GM19351 (cell line): ENCODE measurements at regions not wholly inside any gene's neighbourhood (a gene's known extent, or its start where the extent isn't known, plus 50 kb on each side); places are given as distances from the start of the nearest gene placed in this dataset.
"Not testable (repeated sequence)": the region's sequence is repeated elsewhere in the genome, so short reads cannot be mapped to it uniquely, and the experiment has no call there.

Source experiments
- ATAC-seq: cut with Tn5 transposase; IDR thresholded peaks from one replicate; pipeline ENCODE4 v1.9.1; 2021; ENCODE audit warnings: mild to moderate bottlenecking, moderate library complexity; ENCODE audit not compliant: unreplicated experiment

GRCh38 chr9:89853931-89854330, 249.1 kb downstream of the GADD45G start:
- no peak for ATAC-seq

DNA sequence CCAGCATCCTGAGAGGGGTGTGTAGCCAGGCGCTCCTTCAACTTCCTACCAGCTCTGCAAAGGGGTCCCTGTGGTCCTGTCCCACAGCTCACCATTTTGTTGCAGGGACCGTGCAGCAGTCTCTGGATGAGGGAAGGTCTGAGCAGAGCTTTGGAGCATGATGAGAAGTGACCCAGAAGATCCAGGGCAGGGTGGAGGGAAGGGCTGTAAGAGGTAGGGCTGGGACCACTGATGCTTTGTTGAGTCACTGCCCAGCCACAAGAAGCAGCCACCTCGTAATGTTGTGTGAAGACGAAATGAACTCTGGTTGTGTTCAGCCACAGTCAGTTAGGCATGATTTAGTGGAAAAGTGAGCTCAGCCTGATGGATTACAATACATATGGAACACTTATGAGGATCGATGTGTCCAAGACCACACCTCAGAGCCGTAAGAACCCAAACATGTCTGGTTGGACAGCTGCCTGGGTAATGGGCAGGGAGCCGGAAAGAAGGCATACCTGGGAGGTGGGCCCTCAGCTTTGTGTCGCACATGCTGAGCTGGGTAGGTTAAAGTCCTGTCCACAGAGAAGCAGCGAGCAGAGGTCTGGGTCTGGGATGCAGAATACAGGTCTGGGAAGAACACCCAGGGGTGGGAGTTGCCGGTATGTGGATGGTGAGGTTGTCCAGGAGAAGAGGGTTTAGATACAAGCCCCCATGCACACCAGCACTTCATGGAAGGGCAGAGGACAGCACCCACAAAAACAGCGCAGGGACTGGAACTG, 250.1 kb downstream of the GADD45G start:
- no peak for ATAC-seq

GRCh38 chr9:89856296-89856695, 251.5 kb downstream of the GADD45G start:
- ATAC-seq: not testable (repeated sequence)

GRCh38 chr9:89856950-89857349, 252.1 kb downstream of the GADD45G start:
- ATAC-seq: not testable (repeated sequence)

GRCh38 chr9:89859842-89860241, 255.0 kb downstream of the GADD45G start:
- not testable (repeated sequence) for ATAC-seq

GRCh38 chr9:89861371-89861770, 256.6 kb downstream of the GADD45G start:
- ATAC-seq: not testable (repeated sequence)

DNA sequence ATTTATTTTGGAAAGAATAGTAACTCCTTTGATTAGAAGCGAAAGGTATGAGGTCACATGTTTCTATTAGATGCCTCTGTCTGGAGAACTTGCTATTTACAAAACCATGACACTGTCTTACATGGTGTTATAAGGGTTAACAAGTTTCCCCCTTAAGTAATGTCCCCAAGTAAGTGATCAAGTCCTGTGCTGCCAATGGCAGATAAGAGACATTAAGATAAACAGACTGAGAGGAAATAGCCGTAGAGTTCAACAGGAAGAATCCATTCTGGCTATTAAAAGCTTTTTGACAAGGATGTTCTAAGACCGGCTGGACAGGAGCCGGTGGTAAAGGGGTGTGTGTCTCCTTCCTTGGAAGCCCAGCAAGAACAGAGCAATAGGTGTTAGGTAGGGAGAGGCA, 257.5 kb downstream of the GADD45G start:
- no peak for ATAC-seq

DNA sequence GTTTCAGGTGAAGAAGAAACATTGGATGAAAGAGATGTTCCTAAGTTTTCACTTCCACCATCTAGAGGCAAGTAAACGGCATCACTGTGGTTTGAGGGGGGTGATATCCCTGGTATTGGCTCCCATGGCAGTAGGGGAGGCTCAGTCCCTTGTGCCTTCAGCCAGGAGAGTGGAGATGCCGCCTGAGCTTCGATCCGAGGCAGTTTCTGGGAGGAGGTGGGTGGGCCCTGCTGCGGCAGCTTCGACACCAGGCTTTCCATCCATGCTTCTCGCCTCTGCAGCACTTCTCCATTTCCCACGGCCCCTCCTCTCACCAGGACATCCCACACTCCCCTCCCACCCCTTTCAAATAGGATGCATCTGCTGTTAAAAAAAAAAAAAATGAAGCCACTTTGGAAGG, 258.3 kb downstream of the GADD45G start:
- no peak for ATAC-seq

DNA sequence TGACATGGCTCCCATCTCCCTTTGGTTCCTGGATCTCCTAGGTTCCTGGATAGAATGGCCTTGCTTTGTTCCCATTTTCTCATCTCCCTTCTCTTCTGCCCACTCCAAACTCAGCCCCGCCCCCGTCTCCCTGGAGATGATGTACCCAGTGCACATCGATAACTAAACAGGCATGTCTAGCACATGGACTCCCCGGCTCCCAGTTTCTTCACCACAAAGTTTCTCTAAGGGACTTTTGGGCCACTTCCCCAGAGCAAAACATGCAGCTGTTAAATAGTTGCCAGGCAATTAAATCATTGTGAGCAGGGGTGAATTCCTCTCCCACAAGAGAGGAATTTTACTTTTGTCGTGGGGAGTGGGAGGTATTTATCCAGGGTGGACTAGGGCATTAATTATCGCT, 259.0 kb downstream of the GADD45G start:
- ATAC-seq: no peak

DNA sequence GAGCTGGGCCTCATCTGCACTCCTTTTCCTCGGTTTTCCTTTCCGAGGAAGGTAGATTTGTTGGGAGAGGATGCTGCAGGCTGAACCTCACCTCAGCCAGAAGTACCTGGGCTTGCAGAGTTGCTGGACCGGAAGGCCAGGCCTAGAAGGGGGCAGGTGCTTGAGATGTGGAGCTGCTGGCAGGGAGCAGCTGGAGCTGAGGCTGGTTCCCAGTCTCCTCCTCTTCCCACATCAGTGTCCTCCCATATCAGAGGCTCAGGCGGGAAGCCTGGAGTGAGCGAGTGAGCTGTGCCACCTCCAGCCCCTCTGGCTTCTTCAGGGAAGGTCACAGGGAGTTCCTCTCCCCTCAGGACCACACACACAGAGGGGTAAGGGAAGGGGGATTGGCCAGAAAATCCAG, 259.4 kb downstream of the GADD45G start:
- no peak for ATAC-seq

DNA sequence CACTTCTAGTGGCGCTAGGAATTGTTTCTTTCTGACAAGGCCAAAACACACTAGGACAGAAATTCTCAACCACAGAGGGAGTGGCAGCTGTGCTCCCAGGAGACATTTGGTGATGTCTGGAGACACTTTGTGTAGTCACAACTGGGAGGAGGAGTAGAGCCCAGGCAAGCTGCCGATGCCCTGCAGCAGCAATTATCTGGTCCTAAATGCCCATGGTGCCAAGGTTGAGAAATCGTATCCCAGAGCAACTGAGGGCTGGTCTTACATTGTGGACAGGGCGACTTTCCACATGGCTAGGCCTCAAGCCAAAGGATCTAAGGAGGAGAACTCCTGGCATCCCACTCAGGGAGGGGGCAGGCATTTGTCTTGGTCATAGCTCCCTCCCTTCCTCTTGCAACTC, 259.9 kb downstream of the GADD45G start:
- ATAC-seq: no peak

DNA sequence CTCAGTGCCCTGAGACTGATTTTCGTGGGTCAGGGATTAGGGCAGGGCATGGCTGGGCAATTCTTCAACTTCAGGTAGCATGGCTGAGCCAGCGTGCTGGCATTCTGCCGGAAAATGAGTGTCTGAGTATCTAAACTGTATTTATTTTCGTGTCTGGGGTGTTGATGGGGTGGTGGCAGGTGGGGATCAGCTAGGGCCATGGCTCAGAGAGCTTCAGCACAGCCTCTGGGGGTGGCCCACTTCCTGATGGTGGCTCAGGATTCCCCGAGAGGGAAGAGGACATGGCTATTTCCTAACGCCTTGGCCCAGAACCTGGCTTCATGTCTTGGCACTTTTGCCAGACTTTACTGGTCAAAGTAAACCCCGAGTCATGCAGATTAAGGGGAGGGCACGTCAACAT, 260.5 kb downstream of the GADD45G start:
- no peak for ATAC-seq

DNA sequence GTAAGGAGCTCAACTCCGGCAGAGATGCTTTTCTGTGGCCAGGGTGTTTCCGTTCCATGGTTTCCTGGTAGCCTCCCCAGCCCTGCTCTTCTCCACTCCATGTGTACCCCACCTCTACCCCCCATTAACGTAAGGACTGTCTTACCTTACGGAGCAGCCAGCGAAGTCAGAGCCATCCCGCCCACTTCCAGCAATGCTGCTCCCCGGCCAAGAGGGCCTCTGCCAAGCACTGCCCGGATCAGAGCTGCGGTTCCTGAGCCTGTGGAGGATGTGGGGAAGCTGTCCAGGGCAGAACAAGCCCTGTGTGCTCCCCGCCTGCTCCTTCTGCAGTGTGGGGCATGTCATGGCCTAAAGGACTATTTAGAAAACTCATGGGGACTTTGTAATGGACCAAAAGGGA, 261.2 kb downstream of the GADD45G start:
- ATAC-seq: no peak

- ATAC-seq: no peak
Measured at GRCh38 chr9:89866701-89867100, 261.9 kb downstream of the GADD45G start.

DNA sequence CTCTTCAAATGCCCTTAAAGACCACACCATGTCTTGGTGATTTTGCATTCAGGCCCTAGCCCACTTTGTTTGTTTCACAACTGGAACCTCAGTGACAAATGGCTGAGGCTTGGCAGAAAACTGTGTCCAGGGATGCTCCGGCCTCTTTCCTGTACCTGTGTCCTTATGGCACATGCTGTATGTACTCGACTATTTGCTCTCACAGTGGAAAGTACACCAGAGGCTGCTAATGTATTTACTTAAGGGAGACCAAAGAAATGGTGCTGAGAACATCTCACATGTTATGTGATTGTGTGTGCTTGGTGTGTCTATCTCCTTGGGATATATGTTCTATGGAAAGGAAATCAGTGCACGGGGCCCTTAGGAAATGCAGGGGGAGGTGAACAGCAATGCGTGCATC, 263.3 kb downstream of the GADD45G start:
- no peak for ATAC-seq

- no peak for ATAC-seq
Measured at GRCh38 chr9:89869793-89870580, 265.2 kb downstream of the GADD45G start.

DNA sequence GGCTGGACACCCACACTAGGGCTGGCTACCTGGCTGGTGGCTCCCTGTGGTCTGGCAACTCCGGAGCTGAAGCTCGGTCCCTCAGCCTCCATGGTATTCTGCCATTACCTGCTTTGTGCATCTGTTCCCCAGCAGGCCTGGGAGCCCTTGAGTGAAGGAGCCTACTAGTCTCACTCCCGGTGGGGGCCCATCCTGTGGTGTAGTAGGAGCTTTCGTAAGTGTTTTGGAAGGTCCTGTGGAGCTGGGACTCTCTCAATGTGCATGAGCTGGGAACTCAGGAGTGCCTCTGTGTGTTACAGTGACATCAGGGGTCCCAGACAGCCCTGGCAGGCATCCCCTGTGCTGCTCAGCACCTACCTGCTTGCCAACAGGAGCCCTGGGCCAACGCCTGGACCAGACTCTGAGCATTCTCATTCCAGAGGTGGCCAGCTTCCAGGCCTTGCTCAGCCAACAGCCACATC, 267.1 kb downstream of the GADD45G start:
- ATAC-seq: no peak

DNA sequence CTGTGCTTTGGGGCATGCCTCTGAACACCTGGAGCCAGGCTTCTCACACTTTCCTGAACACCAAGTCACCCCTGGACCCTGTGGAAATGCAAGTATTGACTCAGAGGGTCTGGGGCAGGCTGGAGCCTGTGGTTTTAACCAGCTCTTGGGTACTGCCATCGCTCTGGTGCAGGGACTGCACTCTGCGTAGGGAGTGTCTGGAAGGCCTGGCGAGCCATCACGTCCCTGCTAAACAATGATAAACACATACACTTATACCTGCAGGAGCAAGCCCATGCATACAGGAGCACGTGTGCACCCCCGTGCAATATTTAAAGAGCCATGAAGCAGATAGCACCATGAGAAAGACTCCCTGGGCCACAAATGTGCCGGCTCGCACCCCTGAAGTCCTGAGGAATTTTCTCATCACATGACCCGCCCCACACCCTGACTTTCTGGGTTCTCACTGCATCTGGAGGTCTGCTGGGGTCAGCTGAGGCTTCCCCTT, 267.7 kb downstream of the GADD45G start:
- ATAC-seq: no peak

DNA sequence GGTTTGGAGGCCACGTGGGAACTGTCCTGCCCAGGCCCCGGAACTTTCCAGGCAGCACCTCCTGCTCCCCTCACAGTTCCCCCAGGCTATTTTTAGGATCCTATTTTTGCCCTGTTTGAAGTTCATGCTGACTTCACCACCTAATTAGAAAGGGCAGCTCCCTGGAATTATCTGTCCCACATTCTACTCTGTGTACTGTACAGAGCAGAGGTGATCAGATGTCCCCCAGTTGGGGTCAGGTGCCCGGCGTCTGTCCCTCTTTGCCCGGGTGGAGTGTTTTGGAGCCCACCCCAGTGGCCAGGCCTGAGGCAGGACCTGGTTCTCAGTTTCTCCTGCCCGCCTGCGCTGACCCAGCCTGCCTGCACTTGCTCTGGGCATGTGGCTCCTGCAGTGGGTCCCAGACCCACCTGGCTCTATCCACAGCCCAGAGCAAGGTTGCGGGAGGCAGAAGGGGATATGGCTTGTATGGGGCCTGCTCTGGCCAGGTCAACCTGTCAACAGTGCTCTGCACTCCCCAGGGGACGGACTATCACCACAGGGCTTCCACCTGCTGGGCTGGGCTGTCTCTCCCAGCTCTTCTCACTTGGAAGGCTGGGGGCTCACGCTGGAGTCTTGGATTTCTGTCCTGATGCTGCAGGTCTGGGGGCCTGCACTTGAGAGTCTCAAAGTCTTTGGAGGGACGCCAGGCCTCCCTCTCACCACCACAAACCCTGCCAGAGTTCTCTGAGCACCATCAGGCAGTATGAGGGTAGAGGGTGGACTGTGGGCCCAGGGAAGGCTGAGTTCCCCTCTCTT, 268.3 kb downstream of the GADD45G start:
- ATAC-seq: no peak

DNA sequence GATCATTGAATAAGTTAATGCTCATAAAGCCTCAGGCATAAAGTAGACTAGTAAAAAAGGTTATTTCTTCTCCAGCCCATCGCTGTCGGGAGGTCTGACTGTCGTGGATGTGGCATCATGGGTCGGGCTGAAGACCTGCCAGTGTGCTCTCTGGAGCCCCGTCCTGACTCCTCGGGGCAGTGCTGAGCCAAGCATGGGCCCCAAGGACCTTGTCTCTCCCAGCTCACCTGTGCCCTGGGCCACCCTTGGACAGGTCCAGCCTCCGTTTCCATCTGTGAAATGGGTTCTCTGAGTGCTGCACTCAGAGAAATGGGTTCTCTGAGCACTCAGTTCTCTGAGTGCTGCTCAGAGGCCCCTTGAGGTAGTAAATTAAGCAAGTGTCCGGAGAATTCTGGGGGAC, 269.0 kb downstream of the GADD45G start:
- no peak for ATAC-seq
